ENCODE measurements at regions not wholly inside any gene's neighbourhood (a gene's known extent, or its start where the extent isn't known, plus 50 kb on each side); places are given as distances from the start of the nearest gene placed in this dataset.

DNA sequence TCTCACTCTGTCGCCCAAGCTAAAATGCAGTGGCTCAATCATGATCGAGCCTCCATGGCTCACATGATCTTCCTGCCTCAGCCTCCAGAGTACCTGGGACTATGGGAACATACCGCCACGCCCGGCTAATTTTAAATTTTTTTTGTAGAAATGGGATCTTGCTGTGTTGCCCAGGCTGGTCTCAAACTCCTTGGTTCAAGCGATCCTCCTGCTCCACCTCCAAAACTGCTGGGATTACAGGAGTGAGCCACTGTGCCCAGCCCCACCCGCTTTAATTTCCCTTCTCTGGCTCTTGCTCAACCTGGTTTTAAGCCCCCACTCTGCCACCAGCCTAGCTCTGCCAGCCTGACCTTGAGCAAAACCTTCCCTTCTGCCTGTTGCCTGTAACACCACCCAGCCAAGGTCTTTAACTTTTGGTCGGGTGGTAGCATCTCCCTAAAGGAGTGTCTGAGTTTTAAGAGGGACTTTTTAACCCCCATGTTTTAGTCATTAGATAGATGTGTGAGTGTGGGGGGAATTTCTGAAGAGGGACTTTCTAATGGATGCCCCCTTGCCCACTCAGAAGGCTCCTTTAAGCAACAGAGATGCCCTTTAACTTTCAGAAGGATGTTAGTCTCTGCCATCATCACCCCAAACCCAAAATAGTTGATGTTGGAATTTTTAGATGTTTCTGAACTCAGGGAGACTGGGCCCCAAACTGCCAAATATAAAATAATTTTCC lies 71.8 kb upstream of the FOXP4 start:
- Histone ChIP-seq H3K4me3 (ENCODE audit: insufficient read length, low read depth) (no peak overlapping the region), H3K27me3 (ENCODE audit: insufficient read depth, insufficient read length) (peaks cover 34% of the 10 kb centered on the region), H3K36me3 (ENCODE audit: insufficient read depth, insufficient read length, low read length) (no peaks in the 10 kb centered on the region), H3K9me3 (ENCODE audit: insufficient read depth, low read length) (no peaks in the 10 kb centered on the region), H3K9ac (ENCODE audit: insufficient read length, low read depth) (no peak overlapping the region), H3K4me1 (ENCODE audit: insufficient read depth, insufficient read length) (peaks cover 15% of the 10 kb centered on the region)
- TF ChIP-seq SUZ12 (IDR thresholded peaks at IDR 0.05; ENCODE audit: extremely low read depth, insufficient read depth, insufficient read length) (no peak), ZNF274 (IDR thresholded peaks at IDR 0.05; ENCODE audit: low read depth, low read length) (no peak), YY1 (IDR thresholded peaks at IDR 0.05; ENCODE audit: insufficient read depth, insufficient read length) (no peak)
- no peak for DNase-seq (ENCODE audit: low read depth, low spot score)

DNA sequence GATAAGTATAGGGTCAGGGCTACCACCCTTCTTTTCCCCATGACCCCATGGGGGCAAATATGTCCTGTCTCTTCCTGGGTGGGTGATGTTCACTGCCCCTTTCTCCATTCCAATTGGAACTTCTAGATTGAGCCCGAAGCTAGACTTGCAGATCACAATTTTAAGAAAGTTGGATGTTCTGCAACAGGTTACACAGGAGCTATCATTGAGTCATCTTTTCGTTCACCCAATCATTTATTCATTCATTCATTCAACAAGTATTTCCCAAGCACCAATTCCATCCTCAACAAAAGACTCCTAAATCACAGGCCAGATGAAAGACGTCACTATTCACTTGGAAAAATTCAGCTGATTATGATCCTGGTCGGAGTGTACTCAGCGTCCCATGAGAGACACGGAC lies 71.0 kb upstream of the FOXP4 start:
- Histone ChIP-seq H3K27me3 (ENCODE audit: insufficient read depth, insufficient read length) (peaks cover 26% of the 10 kb centered on the region), H3K9ac (ENCODE audit: insufficient read length, low read depth) (no peak overlapping the region), H3K4me1 (ENCODE audit: insufficient read depth, insufficient read length) (peaks cover 10% of the 10 kb centered on the region), H3K36me3 (ENCODE audit: insufficient read depth, insufficient read length, low read length) (no peaks in the 10 kb centered on the region), H3K9me3 (ENCODE audit: insufficient read depth, low read length) (no peaks in the 10 kb centered on the region), H3K4me3 (ENCODE audit: insufficient read length, low read depth) (no peak overlapping the region)
- DNase-seq (ENCODE audit: low read depth, low spot score): no peak
- TF ChIP-seq YY1 (IDR thresholded peaks at IDR 0.05; ENCODE audit: insufficient read depth, insufficient read length): no peak
- TF ChIP-seq ZNF274 (IDR thresholded peaks at IDR 0.05; ENCODE audit: low read depth, low read length): no peak
- TF ChIP-seq SUZ12 (IDR thresholded peaks at IDR 0.05; ENCODE audit: extremely low read depth, insufficient read depth, insufficient read length): no peak

DNA sequence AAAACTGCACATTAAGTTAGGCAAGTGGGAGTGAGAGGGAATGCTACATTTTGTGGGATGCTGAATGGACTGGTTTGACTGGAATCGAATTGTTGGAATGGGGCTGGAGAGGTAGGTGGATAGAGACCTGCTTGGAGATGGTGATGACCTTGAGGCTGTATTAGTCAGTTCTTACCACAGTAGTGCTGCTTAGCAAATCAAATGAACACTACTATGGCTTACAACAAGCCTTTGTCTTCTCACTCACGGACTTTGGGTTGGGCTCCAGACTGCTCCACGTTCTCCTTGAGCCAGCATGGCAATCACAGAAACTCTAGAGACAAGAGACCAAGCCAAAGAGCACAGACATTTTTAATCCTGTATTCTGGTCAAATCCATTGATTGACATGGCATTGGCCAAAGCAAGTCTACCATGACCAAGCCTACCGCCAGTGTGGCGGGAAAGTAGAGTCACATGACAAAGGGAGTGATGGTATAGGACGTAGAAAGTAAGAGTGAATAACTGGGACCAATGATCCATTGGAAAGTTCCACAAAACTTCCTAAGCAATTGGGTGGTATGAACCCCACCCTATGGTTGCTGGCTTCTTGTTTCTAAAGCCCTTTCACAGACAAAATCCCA lies 70.3 kb upstream of the FOXP4 start:
- DNase-seq (ENCODE audit: low read depth, low spot score): no peak
- TF ChIP-seq YY1 (IDR thresholded peaks at IDR 0.05; ENCODE audit: insufficient read depth, insufficient read length): no peak
- TF ChIP-seq SUZ12 (IDR thresholded peaks at IDR 0.05; ENCODE audit: extremely low read depth, insufficient read depth, insufficient read length): no peak
- no peak for TF ChIP-seq ZNF274 (IDR thresholded peaks at IDR 0.05; ENCODE audit: low read depth, low read length)
- Histone ChIP-seq H3K27me3 (ENCODE audit: insufficient read depth, insufficient read length) (peaks cover 19% of the 10 kb centered on the region), H3K9me3 (ENCODE audit: insufficient read depth, low read length) (no peaks in the 10 kb centered on the region), H3K36me3 (ENCODE audit: insufficient read depth, insufficient read length, low read length) (no peaks in the 10 kb centered on the region), H3K4me3 (ENCODE audit: insufficient read length, low read depth) (no peak overlapping the region), H3K9ac (ENCODE audit: insufficient read length, low read depth) (no peak overlapping the region), H3K4me1 (ENCODE audit: insufficient read depth, insufficient read length) (peaks cover 10% of the 10 kb centered on the region)

DNA sequence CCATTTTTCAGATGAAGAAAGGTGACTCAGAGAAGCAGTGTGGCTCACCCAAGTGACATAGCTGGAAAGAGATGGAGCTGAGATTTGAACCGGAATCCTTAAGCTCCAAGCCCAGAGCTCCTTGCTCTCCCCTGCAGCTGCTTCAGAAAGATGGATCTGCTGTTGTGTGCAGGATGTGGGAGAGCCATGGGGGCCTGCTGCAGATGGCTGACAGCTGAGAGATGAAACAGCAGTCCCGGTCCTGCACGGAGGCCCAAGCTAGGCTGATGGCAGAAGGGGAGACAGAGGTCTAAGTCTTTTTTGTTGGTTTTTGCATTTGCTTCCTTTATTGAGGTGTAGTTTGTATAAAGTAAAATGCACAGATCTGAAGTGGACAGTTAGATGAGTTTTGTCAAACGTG lies 69.8 kb upstream of the FOXP4 start:
- TF ChIP-seq ZNF274 (IDR thresholded peaks at IDR 0.05; ENCODE audit: low read depth, low read length) (no peak), YY1 (IDR thresholded peaks at IDR 0.05; ENCODE audit: insufficient read depth, insufficient read length) (no peak), SUZ12 (IDR thresholded peaks at IDR 0.05; ENCODE audit: extremely low read depth, insufficient read depth, insufficient read length) (no peak)

DNA sequence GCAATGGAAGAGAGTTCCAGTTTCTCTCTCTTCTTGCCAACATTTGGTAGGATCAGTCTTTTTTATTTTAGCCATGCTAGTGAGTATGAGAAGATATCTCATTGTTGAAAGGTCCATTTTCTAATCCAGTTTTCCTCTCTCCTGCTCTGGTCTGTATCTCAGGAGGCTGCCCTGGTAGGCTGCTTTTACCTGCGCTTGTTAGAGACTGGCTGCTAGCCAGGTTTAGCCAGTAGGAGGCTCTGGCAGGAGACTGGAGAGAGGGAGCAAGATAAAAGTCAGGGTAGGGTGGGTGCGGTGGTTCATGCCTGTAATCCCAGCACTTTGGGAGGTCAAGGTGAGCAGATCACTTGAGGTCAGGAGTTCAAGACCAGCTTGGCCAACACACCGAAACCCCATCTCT lies 68.6 kb upstream of the FOXP4 start:
- H3K9ac ChIP-seq (ENCODE audit: insufficient read length, low read depth): no peak overlapping the region
- H3K4me3 ChIP-seq (ENCODE audit: insufficient read length, low read depth): no peak overlapping the region
- no peaks in the 10 kb centered on the region for H3K9me3 ChIP-seq (ENCODE audit: insufficient read depth, low read length)
- DNase-seq (ENCODE audit: low read depth, low spot score): no peak
- H3K27me3 ChIP-seq (ENCODE audit: insufficient read depth, insufficient read length): peaks cover 13% of the 10 kb centered on the region
- TF ChIP-seq ZNF274 (IDR thresholded peaks at IDR 0.05; ENCODE audit: low read depth, low read length) (no peak), SUZ12 (IDR thresholded peaks at IDR 0.05; ENCODE audit: extremely low read depth, insufficient read depth, insufficient read length) (no peak), YY1 (IDR thresholded peaks at IDR 0.05; ENCODE audit: insufficient read depth, insufficient read length) (no peak)
- no peaks in the 10 kb centered on the region for H3K36me3 ChIP-seq (ENCODE audit: insufficient read depth, insufficient read length, low read length)
- H3K4me1 ChIP-seq (ENCODE audit: insufficient read depth, insufficient read length): peaks cover 9% of the 10 kb centered on the region

More for the DNA sequence above, 69.8 kb upstream of the FOXP4 start:
- H3K36me3 ChIP-seq (ENCODE audit: insufficient read depth, insufficient read length, low read length): no peaks in the 10 kb centered on the region
- DNase-seq (ENCODE audit: low read depth, low spot score): no peak
- no peak overlapping the region for H3K4me3 ChIP-seq (ENCODE audit: insufficient read length, low read depth)
- H3K4me1 ChIP-seq (ENCODE audit: insufficient read depth, insufficient read length): peaks cover 10% of the 10 kb centered on the region
- peaks cover 15% of the 10 kb centered on the region for H3K27me3 ChIP-seq (ENCODE audit: insufficient read depth, insufficient read length)
- no peak overlapping the region for H3K9ac ChIP-seq (ENCODE audit: insufficient read length, low read depth)
- H3K9me3 ChIP-seq (ENCODE audit: insufficient read depth, low read length): no peaks in the 10 kb centered on the region

DNA sequence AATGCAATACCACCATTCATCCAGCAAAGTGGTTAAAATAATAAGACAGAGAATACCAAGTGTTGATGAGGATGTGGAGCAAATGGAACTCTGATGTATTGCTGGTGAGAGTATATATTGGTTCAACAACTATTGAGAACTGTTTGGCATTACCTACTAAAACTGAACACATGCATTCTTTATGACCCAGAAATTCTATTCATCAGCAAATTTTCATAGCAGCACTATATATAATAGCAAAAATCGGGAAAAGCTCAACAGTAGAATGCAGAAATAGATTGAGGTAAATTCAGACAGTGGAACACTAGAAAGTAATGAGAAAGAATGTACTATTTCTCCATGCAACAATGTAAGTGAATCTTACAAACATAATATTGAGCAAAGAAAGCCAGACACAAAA lies 62.2 kb upstream of the FOXP4 start:
- DNase-seq (ENCODE audit: low read depth, low spot score): no peak
- Histone ChIP-seq H3K27me3 (ENCODE audit: insufficient read depth, insufficient read length) (peaks cover 14% of the 10 kb centered on the region), H3K4me1 (ENCODE audit: insufficient read depth, insufficient read length) (peaks cover 8% of the 10 kb centered on the region), H3K9ac (ENCODE audit: insufficient read length, low read depth) (no peak overlapping the region), H3K36me3 (ENCODE audit: insufficient read depth, insufficient read length, low read length) (no peaks in the 10 kb centered on the region), H3K9me3 (ENCODE audit: insufficient read depth, low read length) (no peaks in the 10 kb centered on the region), H3K4me3 (ENCODE audit: insufficient read length, low read depth) (no peak overlapping the region)
- no peak for TF ChIP-seq SUZ12 (IDR thresholded peaks at IDR 0.05; ENCODE audit: extremely low read depth, insufficient read depth, insufficient read length)
- no peak for TF ChIP-seq YY1 (IDR thresholded peaks at IDR 0.05; ENCODE audit: insufficient read depth, insufficient read length)
- TF ChIP-seq ZNF274 (IDR thresholded peaks at IDR 0.05; ENCODE audit: low read depth, low read length): no peak

- TF ChIP-seq ZNF274 (IDR thresholded peaks at IDR 0.05; ENCODE audit: low read depth, low read length): no peak
- TF ChIP-seq SUZ12 (IDR thresholded peaks at IDR 0.05; ENCODE audit: extremely low read depth, insufficient read depth, insufficient read length): no peak
- TF ChIP-seq YY1 (IDR thresholded peaks at IDR 0.05; ENCODE audit: insufficient read depth, insufficient read length): no peak
- no peak overlapping the region for H3K4me3 ChIP-seq (ENCODE audit: insufficient read length, low read depth)
- peaks cover 24% of the 10 kb centered on the region for H3K27me3 ChIP-seq (ENCODE audit: insufficient read depth, insufficient read length)
These were observed 58.2 kb upstream of the FOXP4 start for GRCh38 chr6:41487860-41488432.

More at GRCh38 chr6:41487860-41488432, 58.2 kb upstream of the FOXP4 start:
- Histone ChIP-seq H3K36me3 (ENCODE audit: insufficient read depth, insufficient read length, low read length) (no peaks in the 10 kb centered on the region), H3K9ac (ENCODE audit: insufficient read length, low read depth) (no peak overlapping the region), H3K9me3 (ENCODE audit: insufficient read depth, low read length) (no peaks in the 10 kb centered on the region), H3K4me1 (ENCODE audit: insufficient read depth, insufficient read length) (peaks cover 20% of the 10 kb centered on the region)
- DNase-seq (ENCODE audit: low read depth, low spot score): no peak

All from NT2/D1 (cell line).